Activated CD4-positive, alpha-beta memory T cell treated with anti-CD3 and anti-CD28 coated beads, Interleukin-2, amount 10 ng/mL, durations not matched to agents 7 days and 5 days (primary cell): ENCODE measurements at regions not wholly inside any gene's neighbourhood (a gene's known extent, or its start where the extent isn't known, plus 50 kb on each side); places are given as distances from the start of the nearest gene placed in this dataset.

ENCODE experiments used
- CTCF ChIA-PET: fragments of 350-600 bp; sonication (Branson Sonifier 250); formaldehyde crosslinking; loops from one replicate; lab custom pipeline; 2021; ENCODE audit warnings: antibody characterized with exemption, inconsistent platforms; lab: Charles Lee
- POLR2A ChIA-PET: fragments of 350-600 bp; sonication (Branson Sonifier 250); formaldehyde crosslinking; loops from one replicate; lab custom pipeline; 2021; ENCODE audit warnings: antibody characterized with exemption; lab: Charles Lee
- DNase-seq: peaks from one replicate; pipeline ENCODE4 v3.0.0-alpha.2; 2020
- H3K27ac Mint-ChIP-seq: one replicate; pipeline ENCODE4 v1.8.0; 2021; ENCODE audit warnings: mild to moderate bottlenecking, mixed read lengths
- H3K27me3 Mint-ChIP-seq: one replicate; pipeline ENCODE4 v1.8.0; 2021; ENCODE audit warnings: mixed read lengths
- H3K36me3 Mint-ChIP-seq: one replicate; pipeline ENCODE4 v1.8.0; 2021; ENCODE audit warnings: low read depth, mixed read lengths
- H3K4me1 Mint-ChIP-seq: one replicate; pipeline ENCODE4 v1.8.0; 2021; ENCODE audit warnings: mixed read lengths
- H3K4me3 Mint-ChIP-seq: one replicate; pipeline ENCODE4 v1.8.0; 2021; ENCODE audit warnings: mild to moderate bottlenecking, mixed read lengths
- H3K9me3 Mint-ChIP-seq: one replicate; pipeline ENCODE4 v1.8.0; 2021; ENCODE audit warnings: mixed read lengths

DNA sequence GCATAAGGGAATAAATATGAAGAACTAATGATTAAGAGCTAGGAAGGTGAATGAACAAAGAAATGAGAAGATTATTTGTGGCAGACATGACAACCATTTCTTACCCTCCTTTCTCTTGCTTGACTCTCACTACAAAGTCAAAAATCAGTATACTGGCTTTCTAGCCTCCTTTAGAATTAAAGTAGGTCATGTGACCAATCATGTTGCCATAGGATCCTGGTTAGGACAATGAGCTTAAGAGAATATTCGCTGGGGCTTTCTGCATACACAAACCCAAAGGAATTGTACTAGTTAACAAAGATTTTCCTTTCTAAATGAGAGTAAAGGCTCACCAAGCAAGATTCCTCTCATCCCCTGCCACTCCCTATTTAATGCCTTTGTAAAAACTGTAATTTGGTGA lies 76.0 kb upstream of the ID4 start:
- no peaks in the 10 kb centered on the region for H3K27me3 Mint-ChIP-seq
- H3K27ac Mint-ChIP-seq = no peak overlapping the region
- CTCF ChIA-PET = no interaction called here
- POLR2A ChIA-PET = no interaction called here
- H3K36me3 Mint-ChIP-seq = no peaks in the 10 kb centered on the region
- peaks cover 2% of the 10 kb centered on the region for H3K9me3 Mint-ChIP-seq
- DNase-seq = no peak
- no peak overlapping the region for H3K4me3 Mint-ChIP-seq
- no peaks in the 10 kb centered on the region for H3K4me1 Mint-ChIP-seq

DNA sequence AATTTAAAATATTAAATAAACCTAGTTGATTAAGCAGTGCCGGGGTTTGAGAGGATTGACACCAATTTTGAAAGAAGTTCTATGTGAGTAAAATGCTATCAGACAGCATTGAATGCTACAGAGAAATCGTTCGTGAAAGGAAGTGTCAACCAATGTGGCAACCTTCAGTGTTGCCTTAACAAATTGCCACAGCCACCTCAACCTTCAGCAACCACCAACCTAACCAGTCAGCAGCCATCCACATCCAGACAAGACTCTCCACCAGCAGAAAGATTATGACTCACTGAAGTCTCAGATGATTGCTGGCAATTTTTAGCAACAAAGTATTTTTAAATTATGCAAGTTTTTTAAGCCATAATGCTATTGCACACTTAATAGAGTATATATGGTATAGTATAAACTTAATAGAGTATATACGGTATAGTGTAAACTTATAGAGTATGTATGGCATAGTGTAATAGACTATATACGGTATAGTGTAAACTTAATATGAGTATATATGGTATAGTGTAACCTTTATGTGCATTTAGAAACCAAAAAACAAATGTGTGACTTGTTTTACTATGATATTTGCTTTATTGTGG lies 65.3 kb upstream of the ID4 start:
- Mint-ChIP-seq H3K36me3 (no peaks in the 10 kb centered on the region), H3K27me3 (no peaks in the 10 kb centered on the region), H3K4me3 (no peak overlapping the region), H3K9me3 (no peaks in the 10 kb centered on the region), H3K27ac (no peak overlapping the region), H3K4me1 (no peaks in the 10 kb centered on the region)
- ChIA-PET POLR2A (no interaction called here), CTCF (no interaction called here)
- no peak for DNase-seq

DNA sequence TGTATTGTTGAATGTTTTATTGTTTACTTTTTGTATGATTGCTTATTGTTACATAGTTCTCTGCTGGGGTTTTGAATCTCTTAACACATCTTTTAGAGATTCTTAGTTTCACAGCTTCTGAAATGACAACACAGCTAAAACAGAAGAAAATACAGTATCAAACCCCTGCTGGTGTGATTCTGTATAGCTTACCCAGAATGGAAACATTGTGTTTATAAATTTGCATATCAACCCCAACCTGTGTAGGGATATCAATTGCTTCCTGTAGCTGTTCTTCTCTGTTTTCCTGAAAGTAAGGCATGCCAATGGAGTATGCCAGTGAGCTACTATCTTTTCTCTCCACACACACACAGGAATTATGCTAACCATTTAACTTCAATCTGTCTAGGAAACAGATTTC lies 64.3 kb upstream of the ID4 start:
- no peak for DNase-seq
- ChIA-PET POLR2A (no interaction called here), CTCF (no interaction called here)
- H3K27me3 Mint-ChIP-seq = no peaks in the 10 kb centered on the region
- no peak overlapping the region for H3K4me3 Mint-ChIP-seq
- no peaks in the 10 kb centered on the region for H3K36me3 Mint-ChIP-seq
- no peaks in the 10 kb centered on the region for H3K4me1 Mint-ChIP-seq
- H3K9me3 Mint-ChIP-seq = no peaks in the 10 kb centered on the region
- no peak overlapping the region for H3K27ac Mint-ChIP-seq

DNA sequence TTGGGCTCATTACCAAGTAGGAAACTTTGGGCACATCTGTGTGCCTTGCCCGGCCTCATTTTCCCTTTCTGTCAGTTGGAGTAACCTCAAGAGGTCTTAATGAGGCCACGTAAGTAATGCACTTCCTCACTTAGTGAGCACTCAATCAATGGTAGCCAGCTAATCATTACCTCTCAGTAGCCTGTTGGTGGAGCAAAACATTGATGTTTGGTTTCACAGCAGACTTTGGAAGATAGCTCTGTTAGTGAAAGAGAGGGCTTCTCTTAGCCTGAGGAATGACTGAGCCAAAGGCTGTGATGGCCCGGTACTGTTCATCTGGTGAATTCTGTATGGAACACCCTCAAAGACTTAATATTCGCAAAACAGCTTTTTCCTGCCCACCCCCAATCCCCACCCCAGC lies 55.9 kb upstream of the ID4 start:
- no peaks in the 10 kb centered on the region for H3K4me1 Mint-ChIP-seq
- ChIA-PET POLR2A (no interaction called here), CTCF (no interaction called here)
- H3K9me3 Mint-ChIP-seq = no peaks in the 10 kb centered on the region
- H3K27me3 Mint-ChIP-seq = no peaks in the 10 kb centered on the region
- no peak overlapping the region for H3K4me3 Mint-ChIP-seq
- H3K27ac Mint-ChIP-seq = no peak overlapping the region
- no peaks in the 10 kb centered on the region for H3K36me3 Mint-ChIP-seq
- DNase-seq = no peak

DNA sequence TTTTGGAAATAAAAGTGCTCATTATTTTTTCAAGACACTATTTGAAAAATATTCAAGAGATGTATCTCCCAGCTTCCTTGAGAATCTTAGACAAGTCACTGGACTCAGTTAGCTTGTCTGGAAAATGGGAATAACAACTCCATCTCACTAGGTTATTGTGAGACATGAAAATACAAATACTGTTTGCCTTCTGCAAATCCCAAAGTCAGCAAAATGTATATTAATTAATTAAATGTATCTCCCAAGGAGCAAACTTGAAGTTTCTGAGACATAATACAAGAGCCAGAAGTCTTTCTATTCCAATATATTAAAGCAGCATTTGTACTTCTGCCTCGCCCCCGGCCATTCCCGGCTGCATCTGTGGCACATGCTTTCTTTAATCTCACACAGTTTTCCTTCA lies 54.6 kb upstream of the ID4 start:
- Mint-ChIP-seq H3K4me3 (no peak overlapping the region), H3K27ac (no peak overlapping the region), H3K9me3 (no peaks in the 10 kb centered on the region), H3K36me3 (no peaks in the 10 kb centered on the region), H3K4me1 (no peaks in the 10 kb centered on the region), H3K27me3 (no peaks in the 10 kb centered on the region)
- POLR2A ChIA-PET = no interaction called here
- DNase-seq = no peak
- CTCF ChIA-PET = no interaction called here
